NCI-H2171 treated with DMSO at 0.1 percent for 48 hours (cell line): ENCODE measurements at regions not wholly inside any gene's neighbourhood (a gene's known extent, or its start where the extent isn't known, plus 50 kb on each side); places are given as distances from the start of the nearest gene placed in this dataset.
"Not testable (repeated sequence)": the region's sequence is repeated elsewhere in the genome, so short reads cannot be mapped to it uniquely, and the experiment has no call there.

Experiments used
- DNase-seq: peaks from one replicate; lab custom pipeline; 2025; lab: John Stamatoyannopoulos, UW

DNA sequence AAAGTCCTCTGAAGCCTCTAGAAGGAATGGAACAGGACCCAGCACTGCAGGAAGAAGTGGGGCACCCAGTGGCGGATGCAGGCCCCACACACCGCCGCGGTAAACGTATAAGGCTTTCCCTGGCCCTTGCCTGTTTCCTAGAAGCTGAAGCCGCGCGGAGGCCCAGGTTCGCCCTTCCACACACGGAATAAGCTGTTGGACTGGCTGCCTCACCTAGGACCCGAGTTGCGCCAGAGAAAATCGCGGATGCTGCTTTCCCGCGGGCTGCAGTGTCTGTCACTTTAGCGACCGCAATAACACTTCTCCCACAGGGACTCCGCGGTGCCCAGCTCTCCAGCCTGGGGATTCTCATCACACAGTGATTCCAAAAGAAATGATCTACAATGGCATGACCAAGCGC is 1736.9 kb downstream of the TP53TG3F start:
- DNase-seq = no peak

DNA sequence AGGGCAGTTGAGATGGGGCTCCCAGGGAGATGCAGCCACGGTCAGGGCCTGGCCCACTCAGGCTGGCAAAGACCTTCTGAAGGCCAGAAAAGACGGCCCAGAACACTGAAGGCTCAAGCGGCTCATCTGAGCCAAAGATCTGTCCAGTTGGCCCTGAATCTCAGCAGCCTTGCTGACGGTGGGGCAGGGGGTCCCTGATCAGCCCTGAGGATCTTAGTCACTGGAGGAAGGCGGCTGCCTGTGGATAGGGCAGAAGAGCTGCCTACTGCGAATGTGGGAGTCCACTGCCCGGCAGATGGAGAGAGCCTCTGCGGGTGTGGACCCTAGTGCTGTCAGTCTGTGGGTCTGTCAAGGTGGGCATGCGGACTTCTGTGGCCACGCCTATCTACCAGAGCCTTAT is 1738.2 kb downstream of the TP53TG3F start:
- DNase-seq = no peak

DNA sequence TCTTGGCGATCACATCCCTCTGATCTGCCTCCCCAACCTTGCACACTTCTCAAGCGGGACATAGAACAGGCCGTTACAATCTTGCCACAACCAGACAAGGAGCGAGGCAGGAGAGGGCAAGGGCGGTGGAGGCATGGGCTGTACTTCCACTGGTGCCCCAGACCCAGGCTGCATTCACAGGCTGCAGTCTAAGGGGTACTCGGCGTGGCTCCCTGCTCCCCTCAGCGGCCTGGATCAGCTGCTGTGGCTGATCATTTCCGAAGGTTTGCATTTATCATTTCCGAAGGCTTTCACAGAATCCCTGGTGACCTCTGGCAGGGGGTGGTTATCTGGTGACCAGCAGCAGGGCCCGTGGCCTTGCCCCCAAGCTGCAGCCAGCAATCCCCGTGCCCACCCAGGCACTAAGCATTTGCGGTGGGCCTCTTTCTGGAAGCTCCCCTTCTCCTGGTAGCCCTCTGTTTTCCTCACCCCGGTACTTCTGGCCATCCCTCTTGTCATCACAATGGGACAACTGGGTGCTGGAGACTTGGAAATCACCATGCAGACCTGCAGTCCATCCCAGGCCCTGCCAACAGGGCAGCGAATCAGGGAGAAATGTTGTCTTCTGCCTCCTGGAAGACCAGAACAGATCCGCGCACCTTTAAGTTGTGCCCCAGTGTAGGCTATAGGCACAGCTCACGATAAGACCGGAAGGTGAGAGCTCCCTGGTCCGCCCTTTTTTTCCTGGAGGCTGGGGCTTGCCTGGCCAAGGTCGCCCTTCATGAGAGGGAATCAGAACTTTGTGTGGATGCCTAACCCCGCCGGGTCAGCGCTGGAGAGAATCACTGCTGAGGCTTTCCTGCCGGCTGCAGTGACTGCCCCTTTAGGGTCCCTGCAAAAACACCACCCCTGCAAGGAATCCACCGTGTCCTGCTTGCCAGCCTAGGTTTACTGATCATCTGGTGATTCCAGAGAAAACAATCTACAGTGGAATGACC is 1739.1 kb downstream of the TP53TG3F start:
- DNase-seq = no peak

DNA sequence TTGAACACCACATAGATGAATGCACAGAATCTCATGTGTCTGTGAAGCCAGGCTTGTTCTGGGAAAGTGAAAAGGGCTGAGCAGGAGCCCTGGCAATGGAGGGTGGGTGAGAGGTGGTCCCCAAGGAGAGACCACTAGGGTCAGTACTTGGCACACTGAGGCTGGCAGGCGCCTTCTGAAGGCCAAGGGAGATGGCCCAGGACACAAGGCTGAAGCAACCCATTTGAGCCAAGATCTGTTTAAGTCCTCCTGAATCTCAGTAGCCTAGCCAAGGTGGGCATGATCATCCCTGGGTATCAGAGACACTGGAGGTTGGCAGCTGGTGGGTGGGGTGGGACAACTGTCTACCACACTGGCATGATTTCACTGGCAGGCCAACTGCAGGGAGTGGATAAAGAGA is 1741.2 kb downstream of the TP53TG3F start:
- no peak for DNase-seq

DNA sequence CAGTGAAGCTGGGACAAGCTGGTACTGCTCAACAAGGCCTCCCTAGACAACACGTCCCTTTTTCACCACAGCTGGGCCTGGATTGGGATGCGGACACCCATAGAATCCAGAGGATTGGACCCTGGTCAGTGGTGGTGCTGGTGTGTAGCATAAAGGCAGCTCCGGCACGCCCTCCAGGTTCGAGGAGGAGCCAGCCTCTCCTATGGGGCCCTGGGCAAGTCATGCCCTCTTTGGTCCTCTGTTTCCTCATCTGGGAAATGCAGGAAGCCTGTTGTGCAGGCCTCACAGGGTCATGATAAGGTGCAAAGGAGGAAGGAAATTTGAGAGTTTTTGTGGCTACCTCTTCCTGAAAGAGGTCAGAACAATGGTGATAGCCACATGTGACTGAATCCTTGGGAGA is 1741.7 kb downstream of the TP53TG3F start:
- DNase-seq = no peak

DNA sequence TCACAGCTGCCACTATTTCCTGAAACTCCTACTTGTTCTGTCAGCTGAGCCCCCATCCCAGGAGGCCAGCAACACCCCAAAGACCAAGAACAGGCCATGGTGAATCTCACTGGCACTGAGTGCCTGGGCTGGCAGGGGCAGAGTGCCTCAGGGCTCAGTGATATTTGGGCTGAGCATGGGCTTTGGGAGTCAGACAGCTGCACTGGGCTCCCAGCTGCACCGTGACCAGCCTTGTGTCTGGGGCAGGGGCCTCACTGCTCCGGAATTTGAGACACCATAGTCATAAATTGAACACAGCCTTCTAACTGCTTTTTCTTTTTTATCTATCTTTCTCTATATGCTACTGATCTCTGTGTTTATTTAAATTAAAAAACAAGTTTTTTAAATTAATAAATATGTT is 1744.2 kb downstream of the TP53TG3F start:
- no peak for DNase-seq

DNA sequence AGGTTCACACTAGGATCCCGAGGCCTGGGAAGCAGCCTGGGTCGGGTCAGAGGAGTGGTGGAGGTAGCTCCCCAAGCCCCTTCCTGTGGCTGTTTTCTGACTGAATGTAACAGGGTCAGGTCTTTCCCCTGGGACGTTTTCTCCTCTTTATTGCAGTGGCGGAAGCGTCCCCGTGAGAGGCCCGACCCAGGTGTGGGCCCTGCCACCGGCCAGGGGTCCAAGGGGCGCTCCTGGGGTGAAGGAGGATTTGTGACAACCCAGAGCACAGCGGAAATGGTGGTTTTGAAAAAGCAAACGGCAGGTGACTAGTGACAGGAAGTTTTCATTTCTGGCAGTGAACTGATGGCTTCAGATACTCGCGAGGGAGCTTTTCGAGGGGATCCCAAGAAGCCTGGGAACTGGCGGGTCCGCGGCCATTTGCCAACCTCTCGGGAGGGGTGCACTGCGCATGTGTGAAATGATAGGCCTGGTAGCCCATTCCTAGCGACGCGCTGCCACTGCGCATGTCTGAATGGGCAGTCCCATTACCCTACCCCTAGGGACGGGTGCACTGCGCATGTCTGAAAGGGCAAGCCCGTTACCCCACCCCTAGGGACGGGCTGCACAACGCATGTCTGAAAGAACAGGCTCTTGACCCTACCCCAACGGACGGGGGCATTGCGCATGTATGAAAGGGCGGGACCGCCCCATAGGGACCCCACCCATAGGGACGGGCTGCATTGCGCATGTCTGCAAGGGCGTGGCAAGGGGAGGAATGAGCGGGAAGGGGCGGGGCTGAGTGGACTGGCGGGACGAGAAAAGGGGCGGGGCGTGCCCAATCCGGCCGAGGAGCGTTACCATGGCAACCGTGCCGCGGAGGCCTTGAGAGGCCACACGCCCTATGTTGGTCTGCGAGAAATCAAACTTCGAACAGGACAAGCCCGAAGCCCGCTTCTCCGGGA is 1747.9 kb downstream of the TP53TG3F start:
- DNase-seq = no peak

DNA sequence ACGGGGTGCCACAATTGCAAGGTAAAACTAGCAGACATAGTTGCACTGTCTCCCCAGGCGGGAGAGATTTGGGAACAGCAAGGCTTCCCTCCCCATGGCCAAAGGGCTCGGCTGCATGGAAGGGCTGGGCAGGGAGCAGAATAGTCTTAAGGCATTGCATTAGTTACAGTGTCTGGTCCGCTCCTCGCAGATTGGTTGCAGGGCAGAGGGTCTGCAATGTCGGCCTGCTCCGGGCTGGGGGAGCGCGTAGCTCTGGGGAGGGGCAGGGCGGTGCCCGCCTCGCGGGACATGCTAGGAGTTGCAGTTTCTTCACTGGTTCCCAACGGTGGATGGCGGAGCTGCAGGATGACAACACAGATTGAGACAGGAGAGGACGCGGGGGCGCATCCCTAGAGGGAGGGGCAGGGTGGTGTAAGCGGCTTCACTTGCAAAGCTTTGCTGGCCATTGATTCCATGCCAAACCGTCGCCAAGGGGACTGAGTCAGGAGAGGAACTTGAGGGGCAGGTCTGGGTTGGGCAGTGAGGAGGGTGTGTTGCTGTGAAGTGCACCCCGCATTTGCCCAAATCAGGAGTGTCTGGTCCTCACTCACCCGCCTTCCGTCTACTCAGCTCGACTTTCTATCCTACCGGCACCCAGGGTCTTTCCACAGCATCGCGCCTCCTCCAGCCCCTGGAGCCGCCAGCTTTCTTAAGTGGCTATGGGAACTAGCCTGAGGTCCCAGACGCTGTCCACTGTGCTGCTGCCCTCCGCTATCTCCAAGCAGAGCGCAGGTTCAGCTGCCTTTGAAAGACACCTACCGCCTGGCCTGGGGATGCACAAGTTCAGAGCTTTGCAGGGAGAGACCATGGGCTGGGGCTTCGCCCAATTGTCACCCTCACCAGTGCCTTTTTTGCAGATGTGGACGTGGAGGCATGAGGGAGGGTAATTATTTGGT is 1748.9 kb downstream of the TP53TG3F start:
- no peak for DNase-seq

DNA sequence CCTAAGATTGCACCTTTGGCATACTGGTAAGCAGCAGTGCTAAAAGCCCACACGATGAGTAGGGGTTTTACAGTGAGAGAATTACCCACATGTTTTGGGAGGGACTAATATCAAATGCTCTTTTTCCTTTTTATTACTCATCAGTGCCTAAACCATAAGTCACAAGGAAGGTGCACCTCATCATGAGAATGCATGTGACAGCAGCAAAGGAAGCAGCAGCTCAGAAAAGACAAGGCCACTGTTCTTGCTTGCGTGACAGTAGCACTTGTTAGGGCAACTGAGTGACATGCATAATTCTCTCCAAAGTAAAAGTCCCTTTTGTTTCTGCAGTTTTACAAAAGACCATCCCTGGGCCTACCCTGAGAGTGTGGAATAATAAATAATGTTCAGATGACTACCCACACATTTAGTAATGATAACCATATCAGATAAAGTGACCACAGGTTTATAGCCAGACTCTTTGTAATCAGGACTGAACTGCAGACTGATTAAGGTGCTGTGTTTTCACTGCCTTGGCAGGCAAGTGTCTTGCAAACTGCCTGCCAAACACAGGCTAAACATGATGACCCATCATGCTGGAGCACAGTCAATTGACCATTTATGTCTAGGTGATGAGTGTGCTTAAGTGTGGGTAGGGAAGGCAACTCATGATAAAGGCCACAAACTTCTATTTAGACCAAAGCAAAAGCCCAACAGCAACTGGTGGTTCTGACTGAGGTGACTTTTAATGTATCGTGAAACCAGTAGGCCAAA is 1751.4 kb downstream of the TP53TG3F start:
- DNase-seq = no peak

DNA sequence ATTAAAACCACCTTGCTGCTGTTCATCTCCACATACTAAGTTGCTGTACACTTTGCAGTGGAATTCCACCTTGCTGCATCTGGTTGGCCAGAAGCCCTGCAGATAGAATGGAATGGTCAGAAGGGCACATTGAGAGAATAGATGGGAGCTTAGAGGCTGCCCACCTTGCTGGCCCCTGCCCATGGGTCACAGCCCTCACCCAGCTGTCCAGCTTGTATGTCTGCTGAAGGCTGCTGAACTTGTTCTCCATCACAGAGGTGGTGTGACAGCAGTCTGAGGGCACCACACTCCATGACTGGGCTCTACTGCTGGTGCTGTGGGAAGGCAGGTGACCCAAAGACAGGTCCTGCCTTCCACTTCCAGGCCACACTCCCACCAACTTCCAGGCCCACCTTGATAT is 1755.4 kb downstream of the TP53TG3F start:
- no peak for DNase-seq

DNA sequence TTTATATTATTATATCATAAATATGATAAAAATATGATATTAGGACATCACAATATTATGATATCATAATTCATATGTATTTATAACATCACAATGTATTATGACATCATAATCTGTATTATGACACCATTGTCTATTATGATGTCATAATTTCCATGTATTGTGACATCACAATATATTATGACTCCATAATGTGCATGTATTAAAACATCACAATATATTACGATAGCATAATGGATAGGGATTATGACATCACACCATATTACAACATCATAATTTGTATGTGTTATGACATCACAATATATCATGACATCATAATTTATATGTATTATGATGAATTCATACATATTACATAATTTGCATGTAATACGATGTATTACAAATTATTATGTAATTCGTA is 1755.9 kb downstream of the TP53TG3F start:
- DNase-seq = no peak

DNA sequence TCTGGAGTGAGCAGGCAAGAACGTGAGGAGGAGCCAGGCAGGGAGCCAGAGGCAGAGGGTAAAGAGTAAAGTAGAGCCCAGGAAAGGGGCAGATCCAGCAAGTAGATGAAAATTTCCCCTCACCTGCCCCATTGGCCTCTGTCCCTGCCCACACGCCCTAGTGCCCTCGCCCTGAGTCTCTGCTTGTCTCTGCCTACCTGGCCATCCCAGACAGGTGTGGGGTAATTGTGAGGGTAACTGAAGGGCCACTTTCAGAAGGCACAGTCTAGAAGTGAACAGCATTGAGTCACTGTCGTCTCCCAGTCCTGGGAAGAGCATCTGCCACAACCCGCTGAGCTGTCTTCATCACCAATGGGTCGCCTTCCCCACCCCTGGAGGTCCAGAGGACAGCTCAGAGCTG is 1756.8 kb downstream of the TP53TG3F start:
- DNase-seq = not testable (repeated sequence)

DNA sequence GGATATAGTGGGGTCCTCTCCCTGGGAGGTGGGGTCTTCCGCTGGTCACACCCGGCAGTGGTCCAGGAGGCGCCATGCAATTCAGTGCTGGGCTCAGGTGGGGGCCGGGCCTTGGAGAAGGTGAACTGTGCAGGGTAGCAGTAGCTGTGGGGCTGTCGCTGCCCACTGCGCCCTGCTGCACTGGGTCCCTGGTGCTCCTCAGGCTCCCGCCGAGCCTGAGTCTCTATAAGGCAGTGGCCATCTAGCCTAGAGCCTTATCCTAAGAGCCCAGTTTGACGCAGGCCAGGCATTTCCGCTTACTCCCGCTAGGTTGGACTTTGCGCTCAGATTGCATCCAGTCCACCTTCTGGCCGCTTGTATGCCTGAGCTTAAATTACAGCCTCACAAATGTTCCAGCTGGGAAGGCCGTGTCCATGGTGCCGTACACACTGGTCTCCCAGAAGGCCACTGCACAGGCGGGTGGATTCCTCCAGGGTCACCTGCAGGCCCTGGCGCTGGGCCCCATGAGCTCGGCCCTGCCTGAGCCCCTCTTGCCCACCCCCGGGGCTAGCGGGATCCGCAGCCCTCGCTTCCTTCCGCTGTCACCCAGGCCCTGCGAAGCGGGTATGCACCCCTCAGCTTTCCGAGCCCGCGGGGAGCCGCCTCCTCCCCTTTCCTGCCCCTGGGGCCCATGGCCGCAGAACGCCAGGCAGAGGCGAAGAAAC is 1762.2 kb downstream of the TP53TG3F start:
- no peak for DNase-seq

DNA sequence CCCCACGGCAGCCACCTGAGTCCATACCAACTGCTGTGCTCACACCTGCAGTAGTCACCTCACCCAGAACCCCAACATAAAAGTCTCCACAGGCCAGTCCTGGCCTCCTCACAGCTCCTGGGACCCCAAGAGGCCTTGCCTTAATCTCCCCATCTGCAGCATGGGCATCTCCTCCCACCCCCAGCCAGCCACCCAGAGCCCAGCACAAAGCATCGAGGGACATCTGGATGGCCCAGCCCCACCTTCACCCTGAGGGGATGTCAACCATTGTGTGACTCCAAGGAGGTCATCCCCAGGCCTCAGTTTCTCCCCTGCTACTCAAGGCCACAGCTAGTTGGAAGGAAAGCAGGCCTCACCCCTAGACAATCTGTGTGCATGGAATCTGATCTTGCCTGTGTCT is 1775.3 kb downstream of the TP53TG3F start:
- DNase-seq = no peak

DNA sequence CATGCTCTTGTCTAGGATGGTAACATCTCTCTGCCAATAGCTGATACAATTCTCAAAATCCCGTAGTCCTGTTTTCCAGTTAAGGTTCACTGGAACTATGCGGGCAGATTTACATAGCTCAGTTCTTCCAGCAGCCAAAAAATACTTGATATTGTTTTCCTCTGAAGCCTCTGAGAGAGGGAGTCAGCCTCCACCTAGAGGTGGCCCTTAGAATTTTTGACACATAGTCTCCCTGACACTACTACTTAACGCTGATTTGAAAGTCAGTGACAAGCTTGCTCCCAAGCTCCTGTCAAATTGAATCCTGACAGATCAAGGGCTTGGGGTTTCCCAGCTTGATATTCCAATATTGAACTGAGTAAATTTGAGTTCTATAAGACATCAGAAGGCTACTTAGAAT is 1780.1 kb downstream of the TP53TG3F start:
- no peak for DNase-seq

DNA sequence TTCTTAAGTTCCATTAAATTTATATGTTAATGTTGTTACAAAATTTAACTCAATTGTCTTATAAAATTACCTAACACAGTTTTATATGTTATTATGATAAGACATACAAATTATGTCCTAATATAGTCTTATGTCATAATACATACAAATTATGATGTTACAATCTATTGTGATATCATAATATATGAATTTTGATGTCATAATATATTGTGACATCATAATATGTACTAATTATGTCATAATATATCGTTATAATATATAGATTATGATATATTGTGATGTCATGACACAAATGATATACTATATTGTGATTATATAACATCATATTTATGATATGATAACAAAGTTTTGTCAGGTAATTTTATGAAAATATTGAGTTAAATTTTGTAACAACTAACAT is 1789.6 kb downstream of the TP53TG3F start:
- DNase-seq = no peak

DNA sequence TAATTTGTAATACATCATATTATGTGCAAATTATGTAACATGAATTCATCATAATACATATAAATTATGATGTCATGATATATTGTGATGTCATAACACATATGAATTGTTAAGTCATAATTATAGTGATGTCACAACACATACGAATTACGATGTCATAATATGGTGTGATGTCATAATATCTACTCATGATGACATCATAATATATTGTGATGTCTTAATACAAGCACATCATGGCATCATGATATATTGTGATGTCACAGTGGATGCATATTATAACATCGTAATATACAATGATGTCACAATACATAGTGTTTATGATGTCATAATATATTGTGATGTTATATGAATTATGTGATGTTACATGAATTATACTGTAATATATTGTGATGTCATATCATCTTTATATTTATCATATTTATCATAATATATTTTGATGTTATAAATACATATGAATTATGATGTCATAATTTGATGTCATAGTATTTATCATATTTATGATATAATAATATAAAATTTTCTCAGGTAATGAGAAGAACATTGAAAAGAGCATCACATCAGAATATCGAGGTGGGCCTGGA is 1793.0 kb downstream of the TP53TG3F start:
- DNase-seq = no peak

DNA sequence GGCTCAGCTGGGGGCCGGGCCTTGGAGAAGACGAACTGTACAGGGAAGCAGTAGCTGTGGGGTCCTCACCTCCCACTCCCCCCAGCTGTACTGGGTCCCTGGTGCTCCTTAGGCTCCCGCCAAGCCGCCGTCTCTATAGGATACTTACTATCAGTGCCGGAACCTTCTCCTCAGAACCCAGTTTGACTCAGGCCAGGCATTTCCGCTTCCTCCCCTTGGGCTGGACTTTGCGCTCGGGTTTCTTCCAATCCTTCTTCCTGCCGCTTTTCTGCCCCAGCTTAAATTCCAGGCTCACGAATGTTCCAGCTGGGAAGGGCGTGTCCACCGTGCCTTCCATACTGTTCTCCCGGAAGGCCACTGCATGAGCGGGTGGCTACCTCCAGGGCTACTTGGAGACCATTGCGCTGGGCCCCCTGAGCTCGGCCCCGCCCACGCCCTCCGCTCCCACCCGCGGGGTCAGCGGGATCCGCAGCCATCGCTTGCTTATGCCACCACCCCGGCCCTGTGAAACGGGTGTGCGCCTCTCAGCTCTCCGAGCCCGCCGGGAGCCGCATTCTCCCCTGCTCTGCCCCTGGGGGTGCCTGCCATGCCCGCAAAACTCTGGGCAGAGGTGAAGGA is 1795.9 kb downstream of the TP53TG3F start:
- DNase-seq = no peak

DNA sequence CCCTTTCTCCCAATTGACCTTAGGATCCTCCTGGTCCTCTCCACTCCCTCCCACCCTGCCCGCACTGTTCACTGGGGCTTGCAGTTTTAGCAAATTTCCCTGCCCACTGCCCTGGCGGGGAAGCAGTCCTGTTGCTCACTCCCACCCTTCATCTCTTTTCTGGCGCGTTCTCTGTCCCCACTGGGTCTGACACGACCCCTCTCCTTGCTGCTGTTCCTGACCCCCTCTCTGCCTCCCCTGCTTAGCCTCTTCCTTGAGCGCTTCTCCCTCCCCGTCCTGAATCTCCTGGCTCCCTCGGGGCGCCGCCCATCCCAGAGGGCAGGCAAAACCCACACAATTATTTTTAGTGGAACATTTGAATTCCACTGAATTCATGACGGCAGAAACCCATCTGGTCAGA is 1796.4 kb downstream of the TP53TG3F start:
- no peak for DNase-seq

DNA sequence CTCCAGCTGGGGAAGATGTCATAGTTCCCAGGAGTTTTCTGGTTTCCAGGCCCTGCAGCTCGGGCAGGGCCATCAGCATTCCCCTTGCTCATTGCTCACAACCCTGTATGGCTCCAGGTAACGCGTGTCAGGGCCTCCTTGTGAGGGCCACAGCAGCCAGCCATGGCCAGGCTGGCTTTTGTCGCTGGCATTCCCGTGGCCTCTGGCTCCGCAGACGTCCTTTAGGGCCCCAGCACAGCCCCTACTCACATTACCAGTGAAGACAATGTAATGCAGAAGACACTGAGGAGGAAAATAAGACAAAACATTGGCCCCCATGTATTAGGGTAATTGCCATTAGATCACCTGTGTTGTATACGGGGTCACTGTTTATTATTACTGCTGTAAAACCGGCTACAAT is 1799.0 kb downstream of the TP53TG3F start:
- no peak for DNase-seq
